GM20000 (cell line): ENCODE measurements at regions not wholly inside any gene's neighbourhood (a gene's known extent, or its start where the extent isn't known, plus 50 kb on each side); places are given as distances from the start of the nearest gene placed in this dataset.

Source experiments
- DNase-seq: peaks from one replicate; pipeline ENCODE4 v3.0.0; 2012; ENCODE audit warnings: low spot score
- TF ChIP-seq, protein P1 (sequence below): IDR thresholded peaks from 2 replicates; pipeline ENCODE4 v1.5.1; 2012; ENCODE audit warnings: mild to moderate bottlenecking, control low read depth; ENCODE audit errors: extremely low read depth, missing control alignments

DNA sequence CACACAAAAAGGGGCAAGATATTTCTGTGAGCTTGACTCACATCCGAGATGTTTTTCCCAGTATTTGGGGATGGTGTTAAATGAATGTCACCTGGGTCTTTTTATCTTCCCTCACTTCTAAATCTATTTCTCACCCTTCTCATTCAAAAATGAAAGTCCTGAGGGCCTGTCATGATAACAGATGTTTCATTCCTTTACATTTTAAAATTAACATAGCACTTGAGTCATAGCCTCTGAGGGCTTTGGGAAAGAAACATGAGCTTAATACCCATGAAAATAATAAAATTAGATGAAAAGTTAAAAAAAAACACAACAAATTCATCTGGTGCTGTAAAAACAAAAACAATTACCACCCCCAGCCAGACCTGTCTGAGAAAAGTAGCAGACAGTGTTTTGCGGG is 226.7 kb downstream of the HNMT start:
- no peak for DNase-seq
- TF ChIP-seq, protein P1, sequence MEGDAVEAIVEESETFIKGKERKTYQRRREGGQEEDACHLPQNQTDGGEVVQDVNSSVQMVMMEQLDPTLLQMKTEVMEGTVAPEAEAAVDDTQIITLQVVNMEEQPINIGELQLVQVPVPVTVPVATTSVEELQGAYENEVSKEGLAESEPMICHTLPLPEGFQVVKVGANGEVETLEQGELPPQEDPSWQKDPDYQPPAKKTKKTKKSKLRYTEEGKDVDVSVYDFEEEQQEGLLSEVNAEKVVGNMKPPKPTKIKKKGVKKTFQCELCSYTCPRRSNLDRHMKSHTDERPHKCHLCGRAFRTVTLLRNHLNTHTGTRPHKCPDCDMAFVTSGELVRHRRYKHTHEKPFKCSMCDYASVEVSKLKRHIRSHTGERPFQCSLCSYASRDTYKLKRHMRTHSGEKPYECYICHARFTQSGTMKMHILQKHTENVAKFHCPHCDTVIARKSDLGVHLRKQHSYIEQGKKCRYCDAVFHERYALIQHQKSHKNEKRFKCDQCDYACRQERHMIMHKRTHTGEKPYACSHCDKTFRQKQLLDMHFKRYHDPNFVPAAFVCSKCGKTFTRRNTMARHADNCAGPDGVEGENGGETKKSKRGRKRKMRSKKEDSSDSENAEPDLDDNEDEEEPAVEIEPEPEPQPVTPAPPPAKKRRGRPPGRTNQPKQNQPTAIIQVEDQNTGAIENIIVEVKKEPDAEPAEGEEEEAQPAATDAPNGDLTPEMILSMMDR: no peak

DNA sequence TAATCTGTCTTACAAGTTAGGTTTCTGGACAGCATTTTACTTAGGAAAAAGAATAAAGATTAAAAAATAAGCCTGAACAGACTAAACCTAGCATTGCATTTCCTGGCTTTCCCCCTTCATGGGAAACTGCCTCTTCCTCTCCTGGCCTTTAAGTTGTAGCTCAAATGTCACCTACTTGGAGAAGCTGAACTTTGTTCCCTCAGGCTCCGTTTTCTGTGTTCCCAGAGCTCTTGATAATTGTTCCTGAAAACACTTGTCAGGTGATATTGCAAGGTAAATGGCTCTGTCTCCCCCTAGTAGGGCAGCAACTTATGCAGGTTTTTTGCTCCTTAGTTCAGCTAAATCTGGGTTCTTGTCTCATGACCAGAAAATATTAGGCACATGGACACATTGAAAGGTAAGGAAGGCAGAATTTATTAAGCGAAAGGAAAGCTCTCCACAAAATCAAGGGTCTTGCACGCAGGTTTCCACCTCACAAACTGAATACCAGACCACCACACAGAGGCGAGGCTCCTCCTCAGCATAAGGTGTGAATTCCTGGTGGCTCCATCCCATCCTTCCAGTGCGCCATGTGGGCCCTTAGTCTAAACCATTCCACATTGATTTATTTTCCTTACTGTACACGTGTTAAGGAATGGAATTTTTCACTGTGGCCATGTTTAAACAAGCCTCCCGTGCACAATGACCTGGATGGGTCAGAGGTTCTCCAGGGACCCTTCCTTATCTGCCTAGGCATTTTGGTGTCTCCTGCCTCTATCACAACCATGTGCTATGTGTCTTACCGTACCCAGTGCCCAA is 229.3 kb downstream of the HNMT start:
- no peak for DNase-seq
- TF ChIP-seq, protein P1: no peak

DNA sequence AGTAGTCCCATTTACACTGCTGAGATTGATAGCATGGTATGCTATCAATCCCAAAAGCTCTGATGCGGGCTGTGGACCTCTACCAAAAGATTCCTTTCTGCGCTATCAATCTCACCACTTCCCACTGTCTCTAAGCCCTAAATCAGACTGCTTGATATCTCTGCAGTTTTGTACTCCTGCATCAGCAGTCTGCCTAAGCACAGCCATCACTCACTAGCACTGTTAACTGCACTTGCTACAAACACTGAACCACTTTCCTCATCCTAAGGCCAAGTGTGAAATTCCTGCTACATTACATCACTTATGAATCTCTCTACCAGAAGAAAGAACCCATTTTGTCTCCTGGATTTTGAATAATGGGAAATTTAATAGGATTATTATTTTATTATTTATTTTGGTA is 237.0 kb downstream of the HNMT start:
- TF ChIP-seq, protein P1: no peak
- no peak for DNase-seq

DNA sequence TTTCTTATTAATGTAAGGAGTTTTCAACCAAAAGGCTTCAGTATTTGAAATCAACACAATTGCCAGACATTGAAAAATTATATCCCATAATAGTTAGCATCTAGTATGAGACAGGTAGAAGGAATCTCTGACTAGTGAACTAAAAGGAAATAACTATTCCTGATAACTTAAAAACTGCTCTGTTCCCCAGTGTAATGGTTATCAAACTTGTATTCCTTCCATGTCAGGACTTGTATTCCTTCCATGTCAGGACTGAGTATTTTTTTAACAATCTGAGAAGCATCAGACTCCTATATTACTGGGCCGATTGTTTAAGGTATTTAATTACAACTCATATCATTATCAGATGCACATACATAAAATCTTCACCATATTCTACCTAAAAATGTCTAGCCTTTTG is 238.5 kb downstream of the HNMT start:
- DNase-seq: no peak
- TF ChIP-seq, protein P1: no peak

DNA sequence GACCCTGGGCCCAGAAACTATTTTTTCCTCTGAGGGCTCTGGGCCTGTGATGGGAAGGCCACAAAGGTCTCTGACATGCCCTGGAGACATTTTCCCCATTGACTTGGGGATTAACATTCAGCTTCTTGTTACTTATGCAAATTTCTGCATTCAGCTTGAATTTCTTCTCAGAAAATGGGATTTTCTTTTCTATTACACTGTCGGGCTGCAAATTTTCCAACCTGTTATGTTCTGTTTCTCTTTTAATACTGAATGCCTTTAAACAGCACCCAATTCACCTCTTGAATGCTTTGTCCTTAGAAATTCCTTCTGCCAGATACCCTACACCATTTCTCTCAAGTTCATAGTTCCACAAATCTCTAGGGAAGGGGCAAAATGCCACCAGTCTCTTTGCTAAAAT is 241.0 kb downstream of the HNMT start:
- TF ChIP-seq, protein P1: no peak
- no peak for DNase-seq

DNA sequence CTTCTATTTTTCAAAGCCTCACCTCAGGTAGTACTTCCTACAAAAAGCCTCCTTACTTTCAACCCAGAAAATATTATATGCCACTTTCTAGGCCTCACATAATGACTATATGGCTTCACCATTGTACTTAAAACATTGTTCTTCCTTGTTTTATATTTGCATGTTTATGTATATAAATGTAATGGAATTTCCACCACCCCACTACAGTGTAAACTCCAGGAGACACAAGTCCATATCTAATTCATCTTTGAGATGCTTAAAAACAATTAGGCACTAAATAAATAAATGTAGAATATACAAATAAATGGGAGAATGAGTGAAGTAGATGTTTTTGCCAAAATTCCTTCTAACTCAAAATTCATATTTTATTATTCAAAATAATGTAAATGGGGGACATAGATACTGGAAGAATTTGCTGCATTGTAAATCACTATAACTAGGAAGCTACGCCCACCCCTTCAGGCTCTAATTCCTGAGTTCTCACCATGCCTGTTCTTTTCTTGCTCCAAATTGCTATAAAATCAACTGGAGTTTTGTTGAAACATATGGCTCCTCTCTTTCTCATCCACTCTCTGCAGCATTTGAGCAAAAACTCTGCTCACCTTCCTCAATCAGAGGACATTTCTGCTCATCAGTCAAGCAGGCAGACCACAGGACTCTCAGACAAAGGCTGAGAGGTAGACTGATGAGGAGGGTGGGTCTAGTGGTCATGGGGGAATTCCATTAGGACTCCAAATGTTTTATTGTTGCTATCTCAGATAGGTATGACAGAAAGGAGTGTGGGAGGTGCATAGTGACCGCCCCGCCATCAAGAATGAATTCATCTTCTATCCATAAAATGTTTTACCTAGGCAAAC is 243.0 kb downstream of the HNMT start:
- TF ChIP-seq, protein P1: no peak
- no peak for DNase-seq

DNA sequence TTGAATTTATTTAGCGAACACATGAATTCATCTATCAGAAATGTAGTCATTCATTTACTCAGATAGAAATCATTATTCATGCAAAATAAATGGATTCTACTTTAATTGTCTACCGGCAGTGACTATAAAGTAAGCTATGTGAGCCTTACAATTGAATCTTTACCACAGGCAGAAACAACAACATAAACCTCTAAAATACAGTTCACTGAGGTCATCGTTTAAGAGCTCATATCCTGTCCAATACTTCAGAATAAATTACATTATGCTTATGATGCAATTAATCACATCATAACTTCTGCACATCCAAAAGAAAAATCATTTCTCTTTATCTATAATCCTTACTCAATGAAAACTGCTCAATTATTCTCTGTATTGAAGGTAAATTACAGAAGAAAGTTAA is 244.7 kb downstream of the HNMT start:
- TF ChIP-seq, protein P1: no peak
- DNase-seq: no peak
